SU-DHL-6 (cell line): ENCODE measurements at regions not wholly inside any gene's neighbourhood (a gene's known extent, or its start where the extent isn't known, plus 50 kb on each side); places are given as distances from the start of the nearest gene placed in this dataset.

Experiments
- CTCF ChIP-seq: fragments of 200-600 bp; sonication (generic); IDR thresholded peaks from one replicate; pipeline ENCODE4 v1.5.1; 2017; ENCODE audit warnings: antibody characterized with exemption, mild to moderate bottlenecking, low read length, moderate library complexity; ENCODE audit not compliant: insufficient read depth, poor library complexity, severe bottlenecking
- EZH2phosphoT487 ChIP-seq: fragments of 200-600 bp; sonication (generic), shearing (Covaris generic); conservative IDR thresholded peaks from 2 replicates; pipeline ENCODE4 v1.6.1; 2018; ENCODE audit warnings: mild to moderate bottlenecking, antibody characterized with exemption, low read length, moderate library complexity, mixed read lengths

GRCh38 chr11:87600938-87601337 is 563.2 kb downstream of the TMEM135 start:
- no peak for TF ChIP-seq CTCF
- TF ChIP-seq EZH2phosphoT487, result no peak
